ENCODE measurements at regions not wholly inside any gene's neighbourhood (a gene's known extent, or its start where the extent isn't known, plus 50 kb on each side); places are given as distances from the start of the nearest gene placed in this dataset.

GRCh38 chr7:113715981-113716856 is 202.6 kb downstream of the PPP1R3A start:
- no peak for TF ChIP-seq POLR2AphosphoS5 (IDR thresholded peaks at IDR 0.05)
- TF ChIP-seq CTCF (IDR thresholded peaks at IDR 0.05) = no peak
- TF ChIP-seq POLR2A (IDR thresholded peaks at IDR 0.05) = no peak
- TF ChIP-seq EP300 (IDR thresholded peaks at IDR 0.05) = no peak
